ENCODE measurements at regions not wholly inside any gene's neighbourhood (a gene's known extent, or its start where the extent isn't known, plus 50 kb on each side); places are given as distances from the start of the nearest gene placed in this dataset.

DNA sequence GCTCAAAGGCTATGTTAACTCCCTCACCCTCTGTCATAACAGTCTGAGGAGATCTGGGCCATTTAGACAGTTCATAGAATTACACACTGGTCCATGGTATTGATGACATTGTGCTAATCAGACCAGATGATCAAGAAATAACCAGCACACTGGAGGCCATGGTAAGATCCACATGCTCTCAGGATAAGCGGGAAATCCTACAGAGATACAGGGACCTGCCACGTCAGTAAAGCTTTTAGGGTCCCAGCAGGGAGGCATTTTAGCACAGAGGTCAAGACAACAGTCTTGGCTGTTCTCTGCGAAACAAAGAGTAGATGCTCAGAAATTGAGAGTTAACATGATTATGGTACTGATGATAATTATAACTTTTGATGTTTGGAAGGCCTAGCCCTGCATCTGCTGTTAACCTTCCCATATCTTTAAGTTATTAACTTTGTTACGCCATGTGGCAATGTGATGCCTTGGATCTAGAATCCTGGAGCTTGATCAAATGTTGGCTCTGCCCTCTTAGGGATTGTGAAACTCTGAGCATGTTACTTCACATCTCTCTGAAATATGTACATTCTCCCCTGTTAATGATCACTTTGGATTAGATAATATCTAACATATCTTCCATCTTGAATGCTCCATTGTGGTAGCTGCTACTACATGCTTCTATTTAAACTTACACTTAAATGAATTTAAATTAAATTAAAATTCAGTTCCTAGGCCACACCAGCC is 172.0 kb upstream of the SOX9 start:
- no peak overlapping the region for H3K27ac ChIP-seq (ENCODE audit: low read depth, low read length)
- H2AFZ ChIP-seq (ENCODE audit: low read depth, low read length, severe bottlenecking) = no peak overlapping the region
- no peaks in the 10 kb centered on the region for H4K20me1 ChIP-seq (ENCODE audit: low read depth, low read length)
- TF ChIP-seq EZH2phosphoT487 (conservative IDR thresholded peaks at IDR 0.05; ENCODE audit: low read length) = no peak
- TF ChIP-seq, protein P1, sequence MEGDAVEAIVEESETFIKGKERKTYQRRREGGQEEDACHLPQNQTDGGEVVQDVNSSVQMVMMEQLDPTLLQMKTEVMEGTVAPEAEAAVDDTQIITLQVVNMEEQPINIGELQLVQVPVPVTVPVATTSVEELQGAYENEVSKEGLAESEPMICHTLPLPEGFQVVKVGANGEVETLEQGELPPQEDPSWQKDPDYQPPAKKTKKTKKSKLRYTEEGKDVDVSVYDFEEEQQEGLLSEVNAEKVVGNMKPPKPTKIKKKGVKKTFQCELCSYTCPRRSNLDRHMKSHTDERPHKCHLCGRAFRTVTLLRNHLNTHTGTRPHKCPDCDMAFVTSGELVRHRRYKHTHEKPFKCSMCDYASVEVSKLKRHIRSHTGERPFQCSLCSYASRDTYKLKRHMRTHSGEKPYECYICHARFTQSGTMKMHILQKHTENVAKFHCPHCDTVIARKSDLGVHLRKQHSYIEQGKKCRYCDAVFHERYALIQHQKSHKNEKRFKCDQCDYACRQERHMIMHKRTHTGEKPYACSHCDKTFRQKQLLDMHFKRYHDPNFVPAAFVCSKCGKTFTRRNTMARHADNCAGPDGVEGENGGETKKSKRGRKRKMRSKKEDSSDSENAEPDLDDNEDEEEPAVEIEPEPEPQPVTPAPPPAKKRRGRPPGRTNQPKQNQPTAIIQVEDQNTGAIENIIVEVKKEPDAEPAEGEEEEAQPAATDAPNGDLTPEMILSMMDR (IDR thresholded peaks at IDR 0.05; ENCODE audit: insufficient read depth, low read length, poor library complexity, severe bottlenecking) = no peak
- no peaks in the 10 kb centered on the region for H3K79me2 ChIP-seq (ENCODE audit: insufficient read depth, low read length)
- H3K9me3 ChIP-seq (ENCODE audit: insufficient read depth, low read length) = no peaks in the 10 kb centered on the region
- no peaks in the 10 kb centered on the region for H3K27me3 ChIP-seq (ENCODE audit: low read length)
- H3K9me2 ChIP-seq (replicated peaks; ENCODE audit: insufficient read depth, low read length) = no peaks in the 10 kb centered on the region
- H3K9ac ChIP-seq (ENCODE audit: low read length) = no peak overlapping the region
- no peaks in the 10 kb centered on the region for H3F3A ChIP-seq (ENCODE audit: insufficient read depth)
- no peak overlapping the region for H3K4me3 ChIP-seq (ENCODE audit: insufficient read depth, low read length, poor library complexity, severe bottlenecking)
- H3K4me2 ChIP-seq (ENCODE audit: low read depth, low read length, poor library complexity, severe bottlenecking) = no peak overlapping the region
- no peaks in the 10 kb centered on the region for H3K36me3 ChIP-seq (ENCODE audit: low read length)

- H3K4me3 ChIP-seq (ENCODE audit: insufficient read depth, low read length, poor library complexity, severe bottlenecking) = no peak overlapping the region
- H3K4me2 ChIP-seq (ENCODE audit: low read depth, low read length, poor library complexity, severe bottlenecking) = no peak overlapping the region
- H3K27ac ChIP-seq (ENCODE audit: low read depth, low read length) = no peak overlapping the region
- H3K9me3 ChIP-seq (ENCODE audit: insufficient read depth, low read length) = no peaks in the 10 kb centered on the region
- no peaks in the 10 kb centered on the region for H3K27me3 ChIP-seq (ENCODE audit: low read length)
- TF ChIP-seq, protein P1 (IDR thresholded peaks at IDR 0.05; ENCODE audit: insufficient read depth, low read length, poor library complexity, severe bottlenecking) = no peak
- TF ChIP-seq EZH2phosphoT487 (conservative IDR thresholded peaks at IDR 0.05; ENCODE audit: low read length) = no peak
- H3K79me2 ChIP-seq (ENCODE audit: insufficient read depth, low read length) = no peaks in the 10 kb centered on the region
- H3K9me2 ChIP-seq (replicated peaks; ENCODE audit: insufficient read depth, low read length) = no peaks in the 10 kb centered on the region
- H2AFZ ChIP-seq (ENCODE audit: low read depth, low read length, severe bottlenecking) = no peak overlapping the region
- no peaks in the 10 kb centered on the region for H3K36me3 ChIP-seq (ENCODE audit: low read length)
- H4K20me1 ChIP-seq (ENCODE audit: low read depth, low read length) = no peaks in the 10 kb centered on the region
- H3K9ac ChIP-seq (ENCODE audit: low read length) = no peak overlapping the region
- no peaks in the 10 kb centered on the region for H3F3A ChIP-seq (ENCODE audit: insufficient read depth)
Measured at GRCh38 chr17:71959154-71959553, 161.7 kb upstream of the SOX9 start.

GRCh38 chr17:71963351-71963750 is 157.5 kb upstream of the SOX9 start:
- no peaks in the 10 kb centered on the region for H3K27me3 ChIP-seq (ENCODE audit: low read length)
- no peak overlapping the region for H2AFZ ChIP-seq (ENCODE audit: low read depth, low read length, severe bottlenecking)
- no peak overlapping the region for H3K9ac ChIP-seq (ENCODE audit: low read length)
- H3K36me3 ChIP-seq (ENCODE audit: low read length) = no peaks in the 10 kb centered on the region
- no peak overlapping the region for H3K27ac ChIP-seq (ENCODE audit: low read depth, low read length)
- H3K4me2 ChIP-seq (ENCODE audit: low read depth, low read length, poor library complexity, severe bottlenecking) = no peak overlapping the region
- no peaks in the 10 kb centered on the region for H3K79me2 ChIP-seq (ENCODE audit: insufficient read depth, low read length)
- H4K20me1 ChIP-seq (ENCODE audit: low read depth, low read length) = no peaks in the 10 kb centered on the region
- no peaks in the 10 kb centered on the region; the same call in 1 of the 2 replicates for H3K9me2 ChIP-seq (replicated peaks; ENCODE audit: insufficient read depth, low read length)
- TF ChIP-seq, protein P1 (IDR thresholded peaks at IDR 0.05; ENCODE audit: insufficient read depth, low read length, poor library complexity, severe bottlenecking) = no peak
- H3K9me3 ChIP-seq (ENCODE audit: insufficient read depth, low read length) = no peaks in the 10 kb centered on the region
- no peak overlapping the region for H3K4me3 ChIP-seq (ENCODE audit: insufficient read depth, low read length, poor library complexity, severe bottlenecking)
- H3F3A ChIP-seq (ENCODE audit: insufficient read depth) = no peaks in the 10 kb centered on the region
